Esophagus squamous epithelium (tissue), 5 donors: ENCODE measurements at regions not wholly inside any gene's neighbourhood (a gene's known extent, or its start where the extent isn't known, plus 50 kb on each side); places are given as distances from the start of the nearest gene placed in this dataset.

Source experiments
- DNase-seq: peaks from one replicate; lab custom pipeline; 2025; lab: John Stamatoyannopoulos, UW
- H3K27ac ChIP-seq, 4 donors: fragments of 200-600 bp; sonication (generic); one replicate each; pipeline ENCODE4 v1.5.1; 2016 to 2019; ENCODE audit warnings: mild to moderate bottlenecking in 1 of 4
- H3K27me3 ChIP-seq, 4 donors: fragments of 200-600 bp; sonication (generic); 1 replicate in 3 of 4; 2 replicates in 1 of 4; pipeline versions ENCODE4 v1.5.1 to v1.6.0; 2017 to 2021; ENCODE audit warnings: antibody characterized with exemption in 1 of 4
- H3K36me3 ChIP-seq, 3 donors: fragments of 200-600 bp; sonication (generic); one replicate each; pipeline ENCODE4 v1.5.1; 2016 to 2019
- H3K4me1 ChIP-seq, 3 donors: fragments of 200-600 bp; sonication (generic); one replicate each; pipeline ENCODE4 v1.5.1; 2017 to 2019
- H3K4me3 ChIP-seq, 4 donors: fragments of 200-600 bp; sonication (generic); 1 replicate in 3 of 4; 2 replicates in 1 of 4; pipeline ENCODE4 v1.5.1; 2016 to 2019; ENCODE audit warnings: mild to moderate bottlenecking in 2 of 4, moderate library complexity in 1 of 4
- H3K9me3 ChIP-seq, 3 donors: fragments of 200-600 bp; sonication (generic); one replicate each; pipeline ENCODE4 v1.5.1; 2016 to 2019
- POLR2A ChIP-seq, 4 donors: fragments of 450-650 bp; IDR thresholded peaks; one replicate each; pipeline ENCODE4 v1.6.1; 2017; ENCODE audit warnings: antibody characterized with exemption in 4 of 4, mild to moderate bottlenecking in 4 of 4, moderate library complexity in 3 of 4
- WGBS, 2 donors: methylation state at CpG; one replicate each; pipeline ENCODE4 v1.1.5; 2018; 5-methylcytosine and 5-hydroxymethylcytosine counted together
- intact Hi-C: fragments of 100-400 bp; cut with DNase I; formaldehyde crosslinking; loops from one replicate; pipeline ENCODE4 v1.15.0; 2022
- TF ChIP-seq, protein P1 (sequence below), 6 experiments: fragments of 450-650 bp in 4 of 6; fragments of 200-600 bp in 2 of 6; sonication (generic) in 2 of 6; IDR thresholded peaks; one replicate each; pipeline ENCODE4 v1.5.1; 2016 to 2019; ENCODE audit warnings: antibody characterized with exemption in 6 of 6, mild to moderate bottlenecking in 4 of 6, moderate library complexity in 4 of 6
- donor health status: DM: yes; HTN: yes; CAD: no.

DNA sequence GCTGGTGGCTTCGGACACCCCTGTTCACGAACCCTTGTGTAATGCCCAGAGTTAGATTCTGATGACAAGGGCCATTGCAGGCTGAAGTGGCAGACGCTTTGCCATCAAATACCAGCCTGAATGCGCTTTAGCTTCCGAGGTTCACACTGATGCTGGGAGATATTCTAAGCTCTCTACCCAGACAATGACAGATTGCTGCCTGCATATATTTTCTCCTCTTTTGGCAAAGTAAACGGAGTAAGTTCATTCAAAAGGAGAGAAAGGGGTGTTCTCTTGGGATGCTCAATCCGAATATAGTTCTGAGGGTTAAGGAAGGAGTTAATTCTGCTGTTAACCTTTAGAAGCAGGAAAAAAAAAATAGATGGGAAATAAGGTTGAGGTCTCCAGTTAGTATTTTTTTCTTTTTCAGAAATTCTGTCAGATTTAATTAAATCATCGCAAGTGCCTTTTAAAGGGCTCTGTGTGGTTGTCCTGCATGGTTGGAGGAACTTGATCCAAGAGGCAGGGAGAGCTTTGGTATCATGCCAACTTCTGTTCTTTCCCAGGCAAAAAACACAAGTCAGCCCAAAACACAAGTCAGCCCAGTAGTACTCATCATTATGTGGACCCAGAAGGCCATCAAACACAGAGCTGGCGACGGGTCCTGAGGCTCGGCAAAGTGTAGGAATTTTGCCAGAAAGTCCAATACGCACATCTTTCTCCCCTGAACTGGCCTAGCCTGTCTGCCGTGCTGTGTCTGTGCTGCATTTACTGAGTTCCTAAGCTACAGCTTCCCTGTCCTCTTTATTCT, 70.9 kb upstream of the ST8SIA2 start:
- no peak for DNase-seq
- no peak for TF ChIP-seq POLR2A (IDR thresholded peaks at IDR 0.05)
- TF ChIP-seq, protein P1, sequence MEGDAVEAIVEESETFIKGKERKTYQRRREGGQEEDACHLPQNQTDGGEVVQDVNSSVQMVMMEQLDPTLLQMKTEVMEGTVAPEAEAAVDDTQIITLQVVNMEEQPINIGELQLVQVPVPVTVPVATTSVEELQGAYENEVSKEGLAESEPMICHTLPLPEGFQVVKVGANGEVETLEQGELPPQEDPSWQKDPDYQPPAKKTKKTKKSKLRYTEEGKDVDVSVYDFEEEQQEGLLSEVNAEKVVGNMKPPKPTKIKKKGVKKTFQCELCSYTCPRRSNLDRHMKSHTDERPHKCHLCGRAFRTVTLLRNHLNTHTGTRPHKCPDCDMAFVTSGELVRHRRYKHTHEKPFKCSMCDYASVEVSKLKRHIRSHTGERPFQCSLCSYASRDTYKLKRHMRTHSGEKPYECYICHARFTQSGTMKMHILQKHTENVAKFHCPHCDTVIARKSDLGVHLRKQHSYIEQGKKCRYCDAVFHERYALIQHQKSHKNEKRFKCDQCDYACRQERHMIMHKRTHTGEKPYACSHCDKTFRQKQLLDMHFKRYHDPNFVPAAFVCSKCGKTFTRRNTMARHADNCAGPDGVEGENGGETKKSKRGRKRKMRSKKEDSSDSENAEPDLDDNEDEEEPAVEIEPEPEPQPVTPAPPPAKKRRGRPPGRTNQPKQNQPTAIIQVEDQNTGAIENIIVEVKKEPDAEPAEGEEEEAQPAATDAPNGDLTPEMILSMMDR (IDR thresholded peaks at IDR 0.05), result no peak
- Histone ChIP-seq H3K27ac (peak overlapping the region in 1 of 4 donors; percentile 13), H3K9me3 (no peaks in the 10 kb centered on the region), H3K4me3 (no peak overlapping the region), H3K4me1 (peaks cover 0 to 18% (median 0%) of the 10 kb centered on the region in 3 donors), H3K27me3 (peaks cover 0 to 11% (median 0%) of the 10 kb centered on the region in 4 donors), H3K36me3 (no peaks in the 10 kb centered on the region)
- intact Hi-C loops, result no loop called here
- 43 to 63% methylated on average over 11 to 12 of the region's 13 CpGs for WGBS, 2 donors

DNA sequence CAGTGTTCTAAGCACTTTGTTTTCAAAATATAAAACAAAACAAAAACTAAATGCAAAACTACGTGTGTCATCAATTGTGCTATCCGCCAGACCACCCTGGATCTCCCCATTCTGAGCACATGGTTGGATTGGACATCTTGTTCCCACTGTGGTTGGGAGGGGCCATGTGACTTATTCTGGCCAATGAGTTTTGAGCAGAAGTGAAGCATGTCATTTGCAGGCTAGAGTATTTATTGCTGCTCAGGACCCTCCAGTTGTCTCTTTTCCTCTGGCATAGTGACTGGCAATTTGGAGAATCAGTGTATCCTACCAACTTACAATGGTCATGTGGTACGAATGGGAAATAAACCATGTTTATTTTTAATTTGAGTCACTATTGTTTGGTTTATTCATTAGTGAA, 70.2 kb upstream of the ST8SIA2 start:
- no peak for DNase-seq
- intact Hi-C loops, result no loop called here
- Histone ChIP-seq H3K4me3 (no peak overlapping the region), H3K27me3 (peaks cover 0 to 3% (median 0%) of the 10 kb centered on the region in 4 donors), H3K9me3 (no peaks in the 10 kb centered on the region), H3K27ac (no peak overlapping the region), H3K36me3 (no peaks in the 10 kb centered on the region), H3K4me1 (peaks cover 0 to 18% (median 0%) of the 10 kb centered on the region in 3 donors)
- WGBS, 2 donors, result 55 to 62% methylated on average over 3 of the region's 3 CpGs
- TF ChIP-seq, protein P1 (IDR thresholded peaks at IDR 0.05), result no peak
- TF ChIP-seq POLR2A (IDR thresholded peaks at IDR 0.05), result no peak

DNA sequence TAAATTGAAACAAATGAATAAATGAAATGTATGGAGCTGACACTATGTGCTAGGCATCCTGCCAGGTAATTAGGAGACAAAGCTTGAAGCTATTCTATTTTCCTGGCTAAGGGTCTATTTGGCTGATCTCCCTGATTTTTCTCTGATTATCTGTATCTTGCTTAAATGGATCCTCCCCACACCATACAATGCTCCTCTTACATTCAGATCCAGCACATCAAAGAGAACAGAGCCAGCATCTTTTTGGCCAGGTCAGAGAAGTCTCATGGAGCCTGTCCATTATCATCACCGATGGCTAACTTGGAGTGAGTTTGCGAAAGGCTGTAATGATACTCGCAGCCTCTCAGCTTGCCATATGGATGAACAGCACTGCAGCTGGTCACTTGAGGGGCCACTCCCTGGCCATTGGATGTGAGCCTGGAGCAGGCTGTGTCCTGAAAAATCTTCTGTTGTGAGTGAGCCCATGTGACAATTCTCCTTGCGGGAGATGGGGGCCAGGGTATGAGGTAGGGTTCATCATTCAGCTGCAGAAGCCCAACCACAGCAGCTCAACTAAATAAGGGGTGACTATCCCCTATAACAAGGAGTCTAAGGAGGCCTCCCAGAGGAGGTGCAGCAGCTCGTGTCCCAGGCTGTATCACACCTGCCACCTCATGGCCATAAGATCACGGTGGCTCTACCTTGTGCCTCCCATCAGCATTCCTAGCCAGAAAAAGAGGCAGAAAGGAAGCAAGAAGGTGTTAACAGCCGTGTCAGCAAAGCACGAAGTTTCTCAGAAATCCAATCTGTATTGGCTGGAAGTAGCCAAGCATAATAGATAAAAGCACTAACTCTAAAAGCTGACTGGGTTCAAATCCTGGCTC, 69.3 kb upstream of the ST8SIA2 start:
- intact Hi-C loops, result no loop called here
- no peaks in the 10 kb centered on the region for H3K36me3 ChIP-seq
- no peak overlapping the region for H3K4me3 ChIP-seq
- no peaks in the 10 kb centered on the region for H3K9me3 ChIP-seq
- no peak overlapping the region for H3K27ac ChIP-seq
- no peak for DNase-seq
- no peak for TF ChIP-seq POLR2A (IDR thresholded peaks at IDR 0.05)
- TF ChIP-seq, protein P1 (IDR thresholded peaks at IDR 0.05), result no peak
- WGBS, 2 donors, result 65 to 75% methylated on average over 4 to 7 of the region's 8 CpGs
- H3K27me3 ChIP-seq, result no peaks in the 10 kb centered on the region
- H3K4me1 ChIP-seq, result peaks cover 0 to 18% (median 0%) of the 10 kb centered on the region in 3 donors

DNA sequence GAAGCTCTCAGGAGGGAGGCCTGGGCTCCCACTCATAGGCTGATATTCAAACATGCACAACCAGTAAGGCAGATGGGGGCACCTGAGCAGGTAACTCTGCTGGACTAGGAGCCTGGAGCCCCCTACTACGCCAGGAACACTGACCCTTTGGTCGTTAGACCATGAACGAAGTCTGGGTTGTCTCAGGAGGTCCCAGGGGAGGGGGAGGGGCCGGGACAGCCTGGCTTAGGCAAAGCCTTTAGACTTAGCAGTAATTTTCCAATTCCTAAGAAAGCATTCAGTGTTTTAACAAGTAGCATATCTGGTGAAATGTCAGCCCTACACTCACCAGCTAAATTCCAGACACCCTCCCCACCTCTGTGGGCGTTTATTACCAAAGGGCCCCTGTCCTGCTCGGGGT, 67.4 kb upstream of the ST8SIA2 start:
- Histone ChIP-seq H3K27me3 (no peaks in the 10 kb centered on the region), H3K27ac (no peak overlapping the region), H3K4me1 (peaks cover 0 to 18% (median 0%) of the 10 kb centered on the region in 3 donors), H3K36me3 (no peaks in the 10 kb centered on the region), H3K4me3 (no peak overlapping the region), H3K9me3 (no peaks in the 10 kb centered on the region)
- no peak for DNase-seq
- no peak for TF ChIP-seq POLR2A (IDR thresholded peaks at IDR 0.05)
- TF ChIP-seq, protein P1 (IDR thresholded peaks at IDR 0.05), result no peak
- intact Hi-C loops, result no loop called here
- WGBS, 2 donors, result 60 to 65% methylated on average over 4 to 6 of the region's 6 CpGs

DNA sequence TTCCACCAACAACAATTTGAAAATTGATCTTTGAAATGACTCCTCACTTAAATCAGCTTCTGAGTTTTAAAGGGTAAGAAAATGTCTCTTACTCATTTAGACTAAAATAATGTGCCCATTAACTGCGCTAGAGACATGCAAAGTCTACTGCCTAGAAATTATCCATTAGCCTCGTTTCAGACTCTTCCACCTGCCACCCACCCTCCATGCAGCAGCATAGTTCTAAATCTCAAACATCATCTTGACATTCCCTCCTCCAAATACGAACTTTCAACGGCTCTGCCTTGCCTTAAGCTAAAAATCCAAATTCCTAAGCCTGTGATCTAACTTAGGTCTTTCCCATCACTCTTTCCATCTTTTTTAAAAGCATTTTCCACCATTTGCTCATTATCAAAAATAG, 66.6 kb upstream of the ST8SIA2 start:
- Histone ChIP-seq H3K9me3 (peaks cover 0 to 3% (median 0%) of the 10 kb centered on the region in 3 donors), H3K4me3 (no peak overlapping the region), H3K4me1 (peaks cover 0 to 18% (median 0%) of the 10 kb centered on the region in 3 donors), H3K27me3 (no peaks in the 10 kb centered on the region), H3K27ac (no peak overlapping the region), H3K36me3 (no peaks in the 10 kb centered on the region)
- 57 to 58% methylated on average over 4 of the region's 4 CpGs for WGBS, 2 donors
- intact Hi-C loops, result no loop called here
- DNase-seq, result no peak
- no peak for TF ChIP-seq POLR2A (IDR thresholded peaks at IDR 0.05)
- TF ChIP-seq, protein P1 (IDR thresholded peaks at IDR 0.05), result no peak
